T-cell (primary cell): ENCODE measurements at regions not wholly inside any gene's neighbourhood (a gene's known extent, or its start where the extent isn't known, plus 50 kb on each side); places are given as distances from the start of the nearest gene placed in this dataset.

Experiments used
- ATAC-seq, 4 experiments: fragments of 200-7000 bp in 3 of 4; fragments of 150-1000 bp in 1 of 4; cut with Tn5 transposase; replicated peaks in 1 of 4; 1 replicate in 3 of 4; 2 replicates in 1 of 4; pipeline ENCODE4 v1.10.0; 2021; ENCODE audit warnings: moderate library complexity in 3 of 4, mild to moderate bottlenecking in 2 of 4, moderate number of reproducible peaks in 1 of 4
- CTCF ChIA-PET, 2 donors: fragments of 300-600 bp; sonication (Branson Sonifier 250); formaldehyde crosslinking; loops; one replicate each; lab custom pipeline; 2022; ENCODE audit warnings: antibody characterized with exemption in 2 of 2; lab: Charles Lee
- POLR2A ChIA-PET, 2 donors: fragments of 300-600 bp; sonication (Branson Sonifier 250); formaldehyde crosslinking; loops; one replicate each; lab custom pipeline; 2022; ENCODE audit warnings: antibody characterized with exemption in 2 of 2; lab: Charles Lee
- DNase-seq, 35 experiments: peaks; one replicate each; pipeline versions ENCODE4 v3.0.0 to v3.0.0-alpha.2; 2013 to 2023
- H3K27ac ChIP-seq: one replicate; pipeline ENCODE4 v1.5.1; 2013; ENCODE audit warnings: low read length
- H3K27me3 ChIP-seq, 2 experiments: replicated peaks in 1 of 2; 1 replicate in 1 of 2; 2 replicates in 1 of 2; pipeline versions ENCODE4 v1.6.1 to v1.7.0; 2013; ENCODE audit warnings: low read length in 1 of 2, mixed read lengths in 1 of 2; ENCODE audit not compliant: control insufficient read depth in 2 of 2, insufficient read depth in 2 of 2; ENCODE audit errors: extremely low read depth in 1 of 2
- H3K36me3 ChIP-seq, 2 donors: 1 replicate in 1 of 2; 2 replicates in 1 of 2; pipeline versions ENCODE4 v1.6.1 to v1.7.0; 2013; ENCODE audit warnings: low read length in 1 of 2; ENCODE audit not compliant: control insufficient read depth in 2 of 2, insufficient read depth in 1 of 2; ENCODE audit errors: extremely low read depth in 1 of 2
- H3K4me1 ChIP-seq, 2 experiments: 1 replicate in 1 of 2; 2 replicates in 1 of 2; pipeline versions ENCODE4 v1.6.1 to v1.7.0; 2013; ENCODE audit warnings: low read length in 2 of 2, mixed read lengths in 1 of 2; ENCODE audit not compliant: insufficient read depth in 2 of 2, control insufficient read depth in 1 of 2; ENCODE audit errors: extremely low read depth in 1 of 2
- H3K4me3 ChIP-seq, 2 donors: 1 replicate in 1 of 2; 2 replicates in 1 of 2; pipeline versions ENCODE4 v1.5.1 to v1.7.0; 2013; ENCODE audit warnings: mild to moderate bottlenecking in 2 of 2, low read length in 1 of 2, moderate library complexity in 1 of 2; ENCODE audit not compliant: control insufficient read depth in 1 of 2; ENCODE audit errors: extremely low read depth in 1 of 2
- H3K9me3 ChIP-seq: 2 replicates; pipeline ENCODE4 v1.7.0; 2013
- H3K27ac Mint-ChIP-seq, 2 donors: one replicate each; pipeline ENCODE4 v1.8.0; 2020 to 2021; ENCODE audit warnings: mild to moderate bottlenecking in 2 of 2, mixed read lengths in 2 of 2
- H3K27me3 Mint-ChIP-seq, 2 donors: one replicate each; pipeline ENCODE4 v1.8.0; 2021 to 2022; ENCODE audit warnings: mixed read lengths in 2 of 2
- H3K36me3 Mint-ChIP-seq: one replicate; pipeline ENCODE4 v1.8.0; 2021; ENCODE audit warnings: mixed read lengths
- H3K4me1 Mint-ChIP-seq, 3 donors: one replicate each; pipeline ENCODE4 v1.8.0; 2020 to 2022; ENCODE audit warnings: mixed read lengths in 3 of 3, mild to moderate bottlenecking in 1 of 3
- H3K4me3 Mint-ChIP-seq, 3 donors: one replicate each; pipeline ENCODE4 v1.8.0; 2020 to 2022; ENCODE audit warnings: mild to moderate bottlenecking in 3 of 3, mixed read lengths in 3 of 3, moderate library complexity in 3 of 3
- H3K9me3 Mint-ChIP-seq, 3 donors: one replicate each; pipeline ENCODE4 v1.8.0; 2020 to 2022; ENCODE audit warnings: mixed read lengths in 3 of 3
- WGBS: methylation state at CpG from one replicate; pipeline ENCODE4 v1.1.5; 2013; ENCODE audit warnings: missing lambda C conversion rate; ENCODE audit not compliant: insufficient coverage; 5-methylcytosine and 5-hydroxymethylcytosine counted together

- POLR2A ChIA-PET = interaction anchor here in 1 of 2 donors (0.6 kb wide), 1 partner anchor 12 kb away, joined by 4 read pairs; no protein-coding TSS in a partner anchor
These were observed 397.2 kb downstream of the OMA1 start for GRCh38 chr1:58149271-58149812.

GRCh38 chr1:58144698-58145270 lies 401.7 kb downstream of the OMA1 start:
- POLR2A ChIA-PET = no interaction called here

More at GRCh38 chr1:58149271-58149812, 397.2 kb downstream of the OMA1 start:
- Histone ChIP-seq H3K27ac (no peak overlapping the region), H3K36me3 (no peaks in the 10 kb centered on the region), H3K4me3 (no peak overlapping the region), H3K9me3 (no peaks in the 10 kb centered on the region), H3K27me3 (no peaks in the 10 kb centered on the region), H3K4me1 (no peaks in the 10 kb centered on the region)
- no peak for DNase-seq
- Mint-ChIP-seq H3K4me1 (no peaks in the 10 kb centered on the region), H3K4me3 (no peak overlapping the region), H3K9me3 (peaks cover 0 to 2% (median 0%) of the 10 kb centered on the region in 3 donors), H3K36me3 (no peaks in the 10 kb centered on the region), H3K27ac (no peak overlapping the region), H3K27me3 (no peaks in the 10 kb centered on the region)
- 26% methylated on average over 4 of the region's 6 CpGs for WGBS
- ATAC-seq = no peak
- CTCF ChIA-PET = no interaction called here

DNA sequence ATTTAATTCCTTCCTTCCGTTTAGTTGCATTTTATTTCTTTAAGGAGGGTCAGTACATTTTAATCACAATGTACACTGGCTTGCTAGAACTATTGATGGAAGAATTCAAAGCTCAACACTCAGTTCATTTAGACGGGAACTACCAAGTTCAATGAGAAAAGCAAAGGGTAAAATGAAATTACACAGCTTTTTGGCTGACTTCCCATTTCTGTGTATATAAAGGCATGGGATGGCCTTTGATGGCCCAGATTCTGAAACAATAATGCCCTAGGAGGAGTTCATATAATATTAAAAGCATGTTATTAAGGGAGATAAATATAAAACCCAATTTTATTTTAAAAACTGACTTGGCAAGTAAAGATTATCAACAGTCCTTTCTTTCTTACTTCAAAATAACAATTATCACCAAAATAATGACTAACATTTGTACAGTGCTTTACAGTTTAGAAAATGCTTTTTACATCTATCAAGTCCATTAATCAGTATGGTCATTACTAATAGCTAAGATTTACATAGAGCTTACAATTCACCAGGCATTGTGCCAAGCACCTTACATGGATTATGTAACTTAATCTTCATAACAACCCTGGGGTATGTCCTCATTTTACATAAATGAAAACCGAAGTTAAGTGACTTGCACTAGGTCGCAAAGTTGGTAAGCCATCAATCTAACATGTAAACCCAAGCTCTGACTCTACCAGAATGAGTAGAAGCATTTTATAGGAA lies 402.4 kb downstream of the OMA1 start:
- ChIA-PET POLR2A (no interaction called here), CTCF (no interaction called here)
- no peaks in the 10 kb centered on the region for H3K4me1 Mint-ChIP-seq
- ATAC-seq (no peak), DNase-seq (no peak)
- H3K27ac Mint-ChIP-seq = no peak overlapping the region
- Histone ChIP-seq H3K4me1 (no peaks in the 10 kb centered on the region), H3K27ac (no peak overlapping the region), H3K9me3 (no peaks in the 10 kb centered on the region), H3K4me3 (no peak overlapping the region), H3K27me3 (no peaks in the 10 kb centered on the region), H3K36me3 (no peaks in the 10 kb centered on the region)
- peaks cover 0 to 1% (median 1%) of the 10 kb centered on the region in 3 donors for H3K9me3 Mint-ChIP-seq
- H3K4me3 Mint-ChIP-seq = no peak overlapping the region
- H3K27me3 Mint-ChIP-seq = no peaks in the 10 kb centered on the region
- H3K36me3 Mint-ChIP-seq = no peaks in the 10 kb centered on the region
- no CpG with 5 or more reads among the region's 4 CpGs for WGBS

More at GRCh38 chr1:58144698-58145270, 401.7 kb downstream of the OMA1 start:
- ATAC-seq (no peak), DNase-seq (no peak)
- H3K27me3 ChIP-seq = no peaks in the 10 kb centered on the region
- no peaks in the 10 kb centered on the region for H3K9me3 ChIP-seq
- no peak overlapping the region for H3K27ac Mint-ChIP-seq
- CTCF ChIA-PET = no interaction called here
- H3K36me3 ChIP-seq = no peaks in the 10 kb centered on the region
- no peaks in the 10 kb centered on the region for H3K9me3 Mint-ChIP-seq
- no peak overlapping the region for H3K4me3 Mint-ChIP-seq
- no peak overlapping the region for H3K4me3 ChIP-seq
- H3K4me1 Mint-ChIP-seq = no peaks in the 10 kb centered on the region
- WGBS = 90% methylated on average over 4 of the region's 5 CpGs
- no peaks in the 10 kb centered on the region for H3K36me3 Mint-ChIP-seq
- H3K27me3 Mint-ChIP-seq = no peaks in the 10 kb centered on the region
- H3K27ac ChIP-seq = no peak overlapping the region
- H3K4me1 ChIP-seq = no peaks in the 10 kb centered on the region

DNA sequence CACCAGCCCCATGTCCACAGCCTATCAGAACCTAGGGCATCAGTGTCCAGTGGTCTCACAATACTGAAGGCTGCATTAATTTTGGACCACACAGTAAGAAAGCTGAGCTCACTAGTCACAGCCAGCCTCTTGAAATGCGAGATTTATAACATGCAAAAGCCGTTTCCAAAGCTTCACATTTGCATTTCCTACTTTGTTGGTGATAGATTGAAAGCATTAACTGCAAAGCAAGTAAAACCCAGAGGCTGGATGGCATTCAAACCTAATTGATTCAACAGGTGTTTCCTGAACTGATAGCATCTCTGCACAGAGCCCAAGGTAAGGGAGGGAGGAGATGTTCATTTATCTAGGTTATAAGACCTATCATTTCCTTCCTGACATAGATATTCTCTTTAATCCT lies 410.1 kb downstream of the OMA1 start:
- Mint-ChIP-seq H3K27me3 (no peaks in the 10 kb centered on the region), H3K9me3 (peaks cover 6 to 25% (median 7%) of the 10 kb centered on the region in 3 donors), H3K4me3 (no peak overlapping the region), H3K4me1 (no peaks in the 10 kb centered on the region), H3K27ac (no peak overlapping the region), H3K36me3 (peaks cover 6% of the 10 kb centered on the region)
- H3K27ac ChIP-seq = no peak overlapping the region
- ChIA-PET POLR2A (no interaction called here), CTCF (no interaction called here)
- H3K4me3 ChIP-seq = no peak overlapping the region
- WGBS = 8% methylated on average over 2 of the region's 2 CpGs
- no peaks in the 10 kb centered on the region for H3K36me3 ChIP-seq
- H3K9me3 ChIP-seq = no peaks in the 10 kb centered on the region
- DNase-seq (peak in 1 of 35 experiments; percentile 8), ATAC-seq (no peak)
- no peaks in the 10 kb centered on the region for H3K27me3 ChIP-seq
- H3K4me1 ChIP-seq = peaks cover 0 to 3% of the 10 kb centered on the region in 2 experiments

DNA sequence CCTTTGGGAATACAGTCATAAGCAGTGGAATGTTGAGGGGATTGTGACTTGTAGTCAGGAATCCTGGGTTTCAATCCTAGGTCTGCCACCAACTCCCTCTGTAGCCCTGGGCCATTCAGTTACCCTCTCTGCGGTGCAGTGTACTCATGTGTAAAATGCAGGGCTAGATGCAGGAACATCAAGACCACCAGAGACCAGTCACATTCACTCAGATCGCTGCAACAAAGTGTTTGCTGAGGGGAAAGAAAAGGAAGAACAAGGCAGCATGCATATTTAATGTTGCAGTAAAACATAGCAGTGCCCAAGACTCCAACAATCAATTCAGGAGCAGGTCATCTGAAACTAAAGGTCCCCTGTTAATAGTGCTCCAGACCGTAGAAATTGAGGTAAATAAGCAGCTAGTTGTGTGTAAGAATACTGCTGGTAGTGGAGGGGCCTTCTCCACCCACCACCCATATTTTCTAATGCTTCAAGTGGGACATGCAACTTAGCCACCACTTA lies 410.7 kb downstream of the OMA1 start:
- Histone ChIP-seq H3K4me3 (no peak overlapping the region), H3K36me3 (no peaks in the 10 kb centered on the region), H3K27ac (no peak overlapping the region), H3K27me3 (no peaks in the 10 kb centered on the region), H3K4me1 (peaks cover 0 to 3% of the 10 kb centered on the region in 2 experiments), H3K9me3 (no peaks in the 10 kb centered on the region)
- no CpG with 5 or more reads among the region's 3 CpGs for WGBS
- no peak overlapping the region for H3K27ac Mint-ChIP-seq
- DNase-seq = no peak
- H3K27me3 Mint-ChIP-seq = no peaks in the 10 kb centered on the region
- H3K4me1 Mint-ChIP-seq = no peaks in the 10 kb centered on the region
- peaks cover 6 to 25% (median 7%) of the 10 kb centered on the region in 3 donors for H3K9me3 Mint-ChIP-seq
- POLR2A ChIA-PET = no interaction called here
- no peak overlapping the region for H3K4me3 Mint-ChIP-seq
- CTCF ChIA-PET = no interaction called here
- peaks cover 6% of the 10 kb centered on the region for H3K36me3 Mint-ChIP-seq
- ATAC-seq = no peak

DNA sequence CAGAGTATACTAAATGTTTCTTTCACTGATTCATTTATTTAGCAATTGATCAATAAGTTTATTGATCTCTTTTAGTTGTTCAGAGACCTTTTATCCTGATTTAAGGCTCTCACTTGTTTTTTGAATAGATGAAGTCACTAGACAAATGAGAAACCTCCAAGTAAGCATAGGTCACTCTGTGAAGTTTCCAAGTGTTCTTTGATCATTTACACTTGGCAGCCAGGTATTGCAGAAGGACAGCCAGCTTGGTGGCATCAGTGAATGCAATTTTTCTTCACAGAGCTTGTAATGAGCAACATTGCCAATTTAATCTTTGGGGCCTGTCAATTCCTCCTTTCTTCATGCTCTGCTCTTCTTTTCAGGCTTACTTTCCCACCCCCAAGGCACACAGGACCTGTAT lies 413.0 kb downstream of the OMA1 start:
- Mint-ChIP-seq H3K9me3 (peaks cover 5 to 18% (median 6%) of the 10 kb centered on the region in 3 donors), H3K4me3 (no peak overlapping the region), H3K27ac (no peak overlapping the region), H3K36me3 (peaks cover 6% of the 10 kb centered on the region), H3K4me1 (no peaks in the 10 kb centered on the region), H3K27me3 (no peaks in the 10 kb centered on the region)
- DNase-seq (no peak), ATAC-seq (no peak)
- POLR2A ChIA-PET = no interaction called here
- H3K36me3 ChIP-seq = no peaks in the 10 kb centered on the region
- H3K4me1 ChIP-seq = peaks cover 0 to 3% of the 10 kb centered on the region in 2 experiments
- no peaks in the 10 kb centered on the region for H3K27me3 ChIP-seq
- H3K27ac ChIP-seq = no peak overlapping the region
- CTCF ChIA-PET = no interaction called here
- no peak overlapping the region for H3K4me3 ChIP-seq
- H3K9me3 ChIP-seq = no peaks in the 10 kb centered on the region
